ENCODE measurements at regions not wholly inside any gene's neighbourhood (a gene's known extent, or its start where the extent isn't known, plus 50 kb on each side); places are given as distances from the start of the nearest gene placed in this dataset.

GRCh38 chr15:47529241-47529640, 188.1 kb upstream of the SEMA6D start:
- ATAC-seq (replicated peaks): no peak
- no peaks in the 10 kb centered on the region for H3K4me1 Mint-ChIP-seq
- no peak overlapping the region for H3K27ac Mint-ChIP-seq
- no peak overlapping the region for H3K4me3 Mint-ChIP-seq
- no peaks in the 10 kb centered on the region for H3K36me3 Mint-ChIP-seq (ENCODE audit: low read depth)
- peaks cover 5% of the 10 kb centered on the region for H3K27me3 Mint-ChIP-seq
- H3K9me3 Mint-ChIP-seq: peaks cover 11% of the 10 kb centered on the region

GRCh38 chr15:47534673-47535072, 182.6 kb upstream of the SEMA6D start:
- no peak for ATAC-seq (replicated peaks)
- no peaks in the 10 kb centered on the region for H3K4me1 Mint-ChIP-seq
- H3K9me3 Mint-ChIP-seq: peaks cover 17% of the 10 kb centered on the region

DNA sequence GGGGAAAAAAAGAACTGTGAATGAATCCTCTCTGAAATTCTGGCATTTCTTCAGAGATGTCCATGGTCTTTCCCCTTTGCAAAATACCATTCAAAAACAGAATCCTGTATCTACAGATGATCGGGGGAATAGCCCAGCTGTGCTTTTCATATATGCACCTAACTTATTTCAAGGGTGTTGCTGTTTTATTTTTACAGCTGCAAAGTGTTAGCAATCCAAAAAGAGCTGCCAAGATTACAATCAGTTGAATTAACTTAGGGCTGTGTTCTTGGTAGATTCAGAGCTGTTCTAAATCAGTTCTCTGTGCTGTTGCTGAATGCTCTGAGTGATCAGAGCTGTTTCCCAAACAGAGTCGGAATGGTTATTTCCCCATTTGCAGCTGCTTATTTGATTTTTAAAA, 175.7 kb upstream of the SEMA6D start:
- no peak overlapping the region for H3K4me3 Mint-ChIP-seq
- H3K36me3 Mint-ChIP-seq (ENCODE audit: low read depth): no peaks in the 10 kb centered on the region
- no peaks in the 10 kb centered on the region for H3K4me1 Mint-ChIP-seq
- no peak for ATAC-seq (replicated peaks)
- no peak overlapping the region for H3K27ac Mint-ChIP-seq
- H3K27me3 Mint-ChIP-seq: no peaks in the 10 kb centered on the region
- no peaks in the 10 kb centered on the region for H3K9me3 Mint-ChIP-seq

More at GRCh38 chr15:47534673-47535072, 182.6 kb upstream of the SEMA6D start:
- Mint-ChIP-seq H3K36me3 (ENCODE audit: low read depth) (no peaks in the 10 kb centered on the region), H3K27me3 (peaks cover 13% of the 10 kb centered on the region), H3K27ac (no peak overlapping the region), H3K4me3 (no peak overlapping the region)

- H3K4me1 Mint-ChIP-seq: no peaks in the 10 kb centered on the region
- H3K36me3 Mint-ChIP-seq (ENCODE audit: low read depth): no peaks in the 10 kb centered on the region
- no peak for ATAC-seq (replicated peaks)
- no peaks in the 10 kb centered on the region for H3K9me3 Mint-ChIP-seq
- H3K27me3 Mint-ChIP-seq: no peaks in the 10 kb centered on the region
- H3K27ac Mint-ChIP-seq: no peak overlapping the region
- H3K4me3 Mint-ChIP-seq: no peak overlapping the region
These were observed 174.9 kb upstream of the SEMA6D start for GRCh38 chr15:47542312-47542989.

GRCh38 chr15:47548231-47548630, 169.1 kb upstream of the SEMA6D start:
- H3K27me3 Mint-ChIP-seq: no peaks in the 10 kb centered on the region

DNA sequence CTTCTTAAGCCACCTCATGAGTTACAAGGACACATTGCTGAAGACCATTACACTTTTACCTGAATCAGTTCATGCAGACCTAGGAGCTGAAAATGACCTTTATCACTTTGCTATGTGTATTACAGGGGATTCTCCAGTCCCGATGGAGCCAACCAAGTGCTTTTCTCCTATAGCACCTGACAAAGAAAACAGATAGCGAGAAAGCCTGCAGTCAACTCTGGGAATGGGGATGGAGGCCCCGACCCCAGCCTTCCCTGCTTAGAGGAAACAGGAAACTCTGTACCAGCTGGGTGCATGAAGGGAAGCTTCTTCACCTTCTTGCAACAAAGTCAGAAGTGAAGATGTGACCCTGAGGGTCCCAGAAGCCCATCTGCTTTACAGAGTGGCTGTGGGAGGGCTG, 168.3 kb upstream of the SEMA6D start:
- Mint-ChIP-seq H3K27me3 (no peaks in the 10 kb centered on the region), H3K27ac (no peak overlapping the region), H3K4me3 (no peak overlapping the region)

More at GRCh38 chr15:47548231-47548630, 169.1 kb upstream of the SEMA6D start:
- no peak for ATAC-seq (replicated peaks)
- Mint-ChIP-seq H3K4me3 (no peak overlapping the region), H3K4me1 (no peaks in the 10 kb centered on the region), H3K9me3 (no peaks in the 10 kb centered on the region), H3K27ac (no peak overlapping the region), H3K36me3 (ENCODE audit: low read depth) (no peaks in the 10 kb centered on the region)

GRCh38 chr15:47551079-47551478, 166.2 kb upstream of the SEMA6D start:
- Mint-ChIP-seq H3K9me3 (no peaks in the 10 kb centered on the region), H3K4me1 (no peaks in the 10 kb centered on the region), H3K4me3 (no peak overlapping the region), H3K27me3 (no peaks in the 10 kb centered on the region), H3K36me3 (ENCODE audit: low read depth) (no peaks in the 10 kb centered on the region), H3K27ac (no peak overlapping the region)
- no peak for ATAC-seq (replicated peaks)

More for the DNA sequence above, 168.3 kb upstream of the SEMA6D start:
- no peak for ATAC-seq (replicated peaks)
- Mint-ChIP-seq H3K9me3 (no peaks in the 10 kb centered on the region), H3K36me3 (ENCODE audit: low read depth) (no peaks in the 10 kb centered on the region), H3K4me1 (no peaks in the 10 kb centered on the region)

DNA sequence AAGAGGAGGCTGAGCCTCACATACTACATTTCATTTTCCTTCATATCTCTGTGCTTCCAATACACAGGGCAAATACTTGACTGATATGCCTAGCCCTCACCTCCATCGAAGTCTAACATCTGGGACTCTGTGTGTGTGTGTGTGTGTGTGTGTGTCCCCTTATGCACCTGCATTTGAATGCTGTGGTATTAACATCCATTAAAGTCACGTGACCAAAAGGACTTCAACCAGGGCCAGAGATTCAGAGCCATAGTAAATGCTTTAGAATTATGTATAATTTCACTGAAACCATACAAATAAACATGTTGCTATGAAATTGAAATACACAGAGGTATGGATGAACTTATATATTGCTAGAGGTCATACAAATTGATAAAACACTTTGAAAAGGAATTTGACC, 165.8 kb upstream of the SEMA6D start:
- Mint-ChIP-seq H3K4me1 (no peaks in the 10 kb centered on the region), H3K4me3 (no peak overlapping the region), H3K36me3 (ENCODE audit: low read depth) (no peaks in the 10 kb centered on the region), H3K27me3 (no peaks in the 10 kb centered on the region), H3K9me3 (no peaks in the 10 kb centered on the region), H3K27ac (no peak overlapping the region)
- ATAC-seq (replicated peaks): no peak

GRCh38 chr15:47552978-47553608, 164.2 kb upstream of the SEMA6D start:
- ATAC-seq (replicated peaks): no peak
- Mint-ChIP-seq H3K36me3 (ENCODE audit: low read depth) (no peaks in the 10 kb centered on the region), H3K4me3 (no peak overlapping the region), H3K27ac (no peak overlapping the region), H3K27me3 (no peaks in the 10 kb centered on the region), H3K9me3 (no peaks in the 10 kb centered on the region), H3K4me1 (no peaks in the 10 kb centered on the region)

- peaks cover 4% of the 10 kb centered on the region for H3K27me3 Mint-ChIP-seq
- H3K9me3 Mint-ChIP-seq: peaks cover 6% of the 10 kb centered on the region
- no peak overlapping the region for H3K4me3 Mint-ChIP-seq
- no peaks in the 10 kb centered on the region for H3K4me1 Mint-ChIP-seq
- no peak overlapping the region for H3K27ac Mint-ChIP-seq
- H3K36me3 Mint-ChIP-seq (ENCODE audit: low read depth): no peaks in the 10 kb centered on the region
- ATAC-seq (replicated peaks): no peak
These were observed 163.4 kb upstream of the SEMA6D start for GRCh38 chr15:47553947-47554346.

DNA sequence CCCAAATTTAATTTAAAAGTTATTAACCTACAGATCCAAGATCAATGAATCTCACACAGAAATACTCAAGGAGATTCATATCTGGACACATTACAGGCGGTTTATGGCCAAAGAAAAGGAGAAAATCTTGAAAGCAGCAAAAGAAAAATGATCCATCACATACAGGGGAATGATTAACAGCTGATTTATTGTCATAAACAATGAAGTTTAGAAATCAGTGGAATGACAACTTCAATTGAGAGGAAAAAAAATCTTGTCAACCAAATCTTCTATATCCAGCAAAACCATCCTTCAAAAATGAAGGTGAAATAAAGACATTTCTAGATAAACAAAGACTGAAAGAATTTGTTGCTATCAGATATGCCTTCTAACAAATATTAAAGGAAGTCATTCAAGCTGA, 156.2 kb upstream of the SEMA6D start:
- no peak for ATAC-seq (replicated peaks)
- Mint-ChIP-seq H3K36me3 (ENCODE audit: low read depth) (no peaks in the 10 kb centered on the region), H3K4me1 (no peaks in the 10 kb centered on the region), H3K27me3 (peaks cover 4% of the 10 kb centered on the region), H3K9me3 (peaks cover 11% of the 10 kb centered on the region), H3K4me3 (no peak overlapping the region), H3K27ac (no peak overlapping the region)

- H3K27me3 Mint-ChIP-seq: peaks cover 4% of the 10 kb centered on the region
- no peaks in the 10 kb centered on the region for H3K4me1 Mint-ChIP-seq
- no peaks in the 10 kb centered on the region for H3K36me3 Mint-ChIP-seq (ENCODE audit: low read depth)
- no peak overlapping the region for H3K27ac Mint-ChIP-seq
- no peak for ATAC-seq (replicated peaks)
- H3K4me3 Mint-ChIP-seq: no peak overlapping the region
- peaks cover 3% of the 10 kb centered on the region for H3K9me3 Mint-ChIP-seq
These were observed 151.4 kb upstream of the SEMA6D start for GRCh38 chr15:47565949-47566348.

- Mint-ChIP-seq H3K27me3 (peaks cover 4% of the 10 kb centered on the region), H3K36me3 (ENCODE audit: low read depth) (no peaks in the 10 kb centered on the region), H3K27ac (no peak overlapping the region), H3K9me3 (peaks cover 3% of the 10 kb centered on the region), H3K4me1 (no peaks in the 10 kb centered on the region), H3K4me3 (no peak overlapping the region)
- no peak for ATAC-seq (replicated peaks)
These were observed 150.7 kb upstream of the SEMA6D start for GRCh38 chr15:47566610-47567009.

- no peak overlapping the region for H3K4me3 Mint-ChIP-seq
- H3K27me3 Mint-ChIP-seq: peaks cover 4% of the 10 kb centered on the region
- H3K36me3 Mint-ChIP-seq (ENCODE audit: low read depth): no peaks in the 10 kb centered on the region
- no peaks in the 10 kb centered on the region for H3K4me1 Mint-ChIP-seq
- ATAC-seq (replicated peaks): no peak
- H3K27ac Mint-ChIP-seq: no peak overlapping the region
- H3K9me3 Mint-ChIP-seq: peaks cover 3% of the 10 kb centered on the region
These were observed 149.3 kb upstream of the SEMA6D start for GRCh38 chr15:47568030-47568429.

DNA sequence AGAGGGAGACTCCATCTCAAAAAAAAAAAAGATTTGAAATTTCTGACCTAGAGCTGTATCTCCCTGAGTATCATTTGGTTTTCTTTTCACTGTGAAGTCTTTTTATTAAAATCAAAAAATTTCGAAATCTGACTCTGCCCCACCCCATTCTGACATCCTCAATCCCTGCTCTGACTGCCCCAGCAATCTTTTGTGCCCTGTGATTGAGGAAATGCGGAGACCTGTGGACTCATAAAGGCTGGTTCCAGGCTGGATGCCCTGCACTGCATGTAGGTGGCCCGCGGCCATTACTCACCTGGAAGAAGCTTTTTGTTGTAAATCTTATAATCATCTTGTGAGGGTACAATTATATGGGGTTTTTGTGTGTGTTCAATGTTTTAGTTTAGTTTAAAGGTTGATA, 147.3 kb upstream of the SEMA6D start:
- Mint-ChIP-seq H3K4me1 (no peaks in the 10 kb centered on the region), H3K27me3 (peaks cover 4% of the 10 kb centered on the region), H3K4me3 (no peak overlapping the region), H3K9me3 (peaks cover 3% of the 10 kb centered on the region), H3K27ac (no peak overlapping the region), H3K36me3 (ENCODE audit: low read depth) (no peaks in the 10 kb centered on the region)
- ATAC-seq (replicated peaks): no peak
